Sigmoid colon (tissue), 4 donors: ENCODE measurements at regions not wholly inside any gene's neighbourhood (a gene's known extent, or its start where the extent isn't known, plus 50 kb on each side); places are given as distances from the start of the nearest gene placed in this dataset.

Experiments
- CTCF ChIP-seq, 4 experiments: fragments of 450-650 bp in 3 of 4; fragments of 200-600 bp in 1 of 4; IDR thresholded peaks; one replicate each; pipeline ENCODE4 v1.5.1; 2016 to 2019; ENCODE audit warnings: antibody characterized with exemption in 4 of 4, mild to moderate bottlenecking in 3 of 4, moderate library complexity in 2 of 4
- EP300 ChIP-seq, 4 donors: sonication (generic); formaldehyde crosslinking; IDR thresholded peaks; one replicate each; pipeline ENCODE4 v1.6.1; 2017; ENCODE audit warnings: antibody characterized with exemption in 4 of 4
- POLR2AphosphoS5 ChIP-seq, 4 donors: sonication (generic); formaldehyde crosslinking; IDR thresholded peaks; one replicate each; pipeline ENCODE4 v1.6.1; 2017; ENCODE audit warnings: antibody characterized with exemption in 4 of 4

GRCh38 chr16:6027733-6028132, 930.1 kb upstream of the EEF2KMT start:
- no peak for TF ChIP-seq CTCF (IDR thresholded peaks at IDR 0.05)
- no peak for TF ChIP-seq POLR2AphosphoS5 (IDR thresholded peaks at IDR 0.05)
- TF ChIP-seq EP300 (IDR thresholded peaks at IDR 0.05): no peak
